ENCODE measurements at regions not wholly inside any gene's neighbourhood (a gene's known extent, or its start where the extent isn't known, plus 50 kb on each side); places are given as distances from the start of the nearest gene placed in this dataset.

DNA sequence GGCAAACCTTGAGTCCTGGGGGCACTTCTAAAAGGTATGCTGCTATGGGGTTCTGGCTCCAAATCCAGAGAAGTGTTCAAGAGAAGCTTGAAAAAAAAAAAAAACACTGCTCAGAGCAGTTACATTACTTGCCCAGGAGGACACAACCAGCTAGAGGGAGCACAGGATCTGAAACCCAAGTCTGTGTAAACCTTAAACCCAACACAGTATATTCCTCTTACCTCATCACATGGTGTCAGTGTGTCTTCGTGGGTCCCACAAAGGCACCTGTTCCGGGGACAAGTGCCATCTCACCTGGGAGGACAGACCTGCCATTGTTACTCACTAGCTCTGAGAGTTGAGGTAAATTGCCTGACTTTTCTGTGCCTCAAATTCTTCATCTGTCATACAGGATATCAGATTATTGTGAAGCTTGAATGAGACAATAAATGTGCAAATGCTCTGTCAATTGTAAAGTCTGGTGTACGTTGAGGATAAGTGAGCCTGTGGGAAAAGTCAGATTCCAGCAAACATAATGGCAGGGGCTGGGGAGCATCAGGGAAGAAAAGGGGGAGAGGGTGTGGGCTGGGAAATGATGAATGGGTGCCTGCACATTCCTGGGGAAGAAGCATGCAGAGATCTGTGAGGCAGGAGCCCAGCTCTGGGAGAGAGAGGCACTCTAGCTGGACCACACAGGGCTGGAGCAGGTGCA lies 170.4 kb upstream of the ZC3H12A start:
- TF ChIP-seq, protein P1, sequence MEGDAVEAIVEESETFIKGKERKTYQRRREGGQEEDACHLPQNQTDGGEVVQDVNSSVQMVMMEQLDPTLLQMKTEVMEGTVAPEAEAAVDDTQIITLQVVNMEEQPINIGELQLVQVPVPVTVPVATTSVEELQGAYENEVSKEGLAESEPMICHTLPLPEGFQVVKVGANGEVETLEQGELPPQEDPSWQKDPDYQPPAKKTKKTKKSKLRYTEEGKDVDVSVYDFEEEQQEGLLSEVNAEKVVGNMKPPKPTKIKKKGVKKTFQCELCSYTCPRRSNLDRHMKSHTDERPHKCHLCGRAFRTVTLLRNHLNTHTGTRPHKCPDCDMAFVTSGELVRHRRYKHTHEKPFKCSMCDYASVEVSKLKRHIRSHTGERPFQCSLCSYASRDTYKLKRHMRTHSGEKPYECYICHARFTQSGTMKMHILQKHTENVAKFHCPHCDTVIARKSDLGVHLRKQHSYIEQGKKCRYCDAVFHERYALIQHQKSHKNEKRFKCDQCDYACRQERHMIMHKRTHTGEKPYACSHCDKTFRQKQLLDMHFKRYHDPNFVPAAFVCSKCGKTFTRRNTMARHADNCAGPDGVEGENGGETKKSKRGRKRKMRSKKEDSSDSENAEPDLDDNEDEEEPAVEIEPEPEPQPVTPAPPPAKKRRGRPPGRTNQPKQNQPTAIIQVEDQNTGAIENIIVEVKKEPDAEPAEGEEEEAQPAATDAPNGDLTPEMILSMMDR (IDR thresholded peaks at IDR 0.05) = no peak
- no peak for TF ChIP-seq POLR2A (IDR thresholded peaks at IDR 0.05)

Measured in testis (tissue), 2 donors.